ENCODE measurements at regions not wholly inside any gene's neighbourhood (a gene's known extent, or its start where the extent isn't known, plus 50 kb on each side); places are given as distances from the start of the nearest gene placed in this dataset.

DNA sequence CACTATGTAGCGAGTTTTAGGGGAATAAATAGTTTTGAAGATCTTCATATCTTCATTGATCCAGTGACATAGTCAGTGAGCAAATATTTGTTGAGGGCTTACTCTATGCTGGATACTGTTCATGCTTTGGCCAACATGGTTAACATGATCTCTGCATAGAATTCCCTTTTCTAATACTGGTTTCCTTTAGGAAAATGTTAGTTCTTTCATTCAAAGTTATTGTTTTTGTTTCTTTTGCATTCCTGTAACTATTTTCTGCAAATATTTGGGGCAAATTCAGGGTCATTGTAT, 226.5 kb downstream of the C12orf50 start:
- TF ChIP-seq, protein P1, sequence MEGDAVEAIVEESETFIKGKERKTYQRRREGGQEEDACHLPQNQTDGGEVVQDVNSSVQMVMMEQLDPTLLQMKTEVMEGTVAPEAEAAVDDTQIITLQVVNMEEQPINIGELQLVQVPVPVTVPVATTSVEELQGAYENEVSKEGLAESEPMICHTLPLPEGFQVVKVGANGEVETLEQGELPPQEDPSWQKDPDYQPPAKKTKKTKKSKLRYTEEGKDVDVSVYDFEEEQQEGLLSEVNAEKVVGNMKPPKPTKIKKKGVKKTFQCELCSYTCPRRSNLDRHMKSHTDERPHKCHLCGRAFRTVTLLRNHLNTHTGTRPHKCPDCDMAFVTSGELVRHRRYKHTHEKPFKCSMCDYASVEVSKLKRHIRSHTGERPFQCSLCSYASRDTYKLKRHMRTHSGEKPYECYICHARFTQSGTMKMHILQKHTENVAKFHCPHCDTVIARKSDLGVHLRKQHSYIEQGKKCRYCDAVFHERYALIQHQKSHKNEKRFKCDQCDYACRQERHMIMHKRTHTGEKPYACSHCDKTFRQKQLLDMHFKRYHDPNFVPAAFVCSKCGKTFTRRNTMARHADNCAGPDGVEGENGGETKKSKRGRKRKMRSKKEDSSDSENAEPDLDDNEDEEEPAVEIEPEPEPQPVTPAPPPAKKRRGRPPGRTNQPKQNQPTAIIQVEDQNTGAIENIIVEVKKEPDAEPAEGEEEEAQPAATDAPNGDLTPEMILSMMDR (IDR thresholded peaks at IDR 0.05): no peak
- TF ChIP-seq POLR2A (IDR thresholded peaks at IDR 0.05) (no peak), POLR2AphosphoS5 (IDR thresholded peaks at IDR 0.05) (no peak), EP300 (IDR thresholded peaks at IDR 0.05; ENCODE audit: low read depth) (no peak)

Data from transverse colon (tissue), 4 donors.